Erythroblast (primary cell): ENCODE measurements at regions not wholly inside any gene's neighbourhood (a gene's known extent, or its start where the extent isn't known, plus 50 kb on each side); places are given as distances from the start of the nearest gene placed in this dataset.

Experiments used
- GATA1 ChIP-seq: IDR thresholded peaks from 2 replicates; pipeline ENCODE4 v1.6.1; 2011; ENCODE audit warnings: low read depth, mild to moderate bottlenecking, control low read depth, low read length, moderate library complexity
- POLR2A ChIP-seq: IDR thresholded peaks from 2 replicates; pipeline ENCODE4 v1.6.1; 2011; ENCODE audit warnings: mild to moderate bottlenecking, low read length

- TF ChIP-seq POLR2A (no peak), GATA1 (no peak)
Observed at GRCh38 chr5:175379867-175380266, 64.1 kb downstream of the DRD1 start.
